ENCODE measurements at regions not wholly inside any gene's neighbourhood (a gene's known extent, or its start where the extent isn't known, plus 50 kb on each side); places are given as distances from the start of the nearest gene placed in this dataset.

GRCh38 chr3:96071097-96071496 is 743.3 kb upstream of the EPHA6 start:
- ATAC-seq (replicated peaks), result no peak
- no peak for DNase-seq
- peaks cover 0 to 2% of the 10 kb centered on the region in 2 donors for H3K9me3 Mint-ChIP-seq
- no peak overlapping the region for H3K4me3 Mint-ChIP-seq
- no peaks in the 10 kb centered on the region for H3K4me1 Mint-ChIP-seq (ENCODE audit: low read depth in 2 of 2)
- no peaks in the 10 kb centered on the region for H3K36me3 Mint-ChIP-seq (ENCODE audit: insufficient read depth)
- no peak overlapping the region for H3K27ac Mint-ChIP-seq
- H3K27me3 Mint-ChIP-seq, result no peaks in the 10 kb centered on the region

GRCh38 chr3:96072226-96072625 is 742.2 kb upstream of the EPHA6 start:
- Mint-ChIP-seq H3K27ac (no peak overlapping the region), H3K4me1 (ENCODE audit: low read depth in 2 of 2) (no peaks in the 10 kb centered on the region), H3K4me3 (no peak overlapping the region), H3K9me3 (peaks cover 0 to 2% of the 10 kb centered on the region in 2 donors), H3K27me3 (no peaks in the 10 kb centered on the region), H3K36me3 (ENCODE audit: insufficient read depth) (no peaks in the 10 kb centered on the region)
- ATAC-seq (replicated peaks) (no peak), DNase-seq (no peak)

- Mint-ChIP-seq H3K36me3 (ENCODE audit: insufficient read depth) (no peaks in the 10 kb centered on the region), H3K4me1 (ENCODE audit: low read depth in 2 of 2) (no peaks in the 10 kb centered on the region), H3K9me3 (no peaks in the 10 kb centered on the region), H3K27ac (no peak overlapping the region), H3K27me3 (no peaks in the 10 kb centered on the region), H3K4me3 (no peak overlapping the region)
- DNase-seq, result no peak
- no peak for ATAC-seq (replicated peaks)
These were observed 730.8 kb upstream of the EPHA6 start for GRCh38 chr3:96083610-96084009.

DNA sequence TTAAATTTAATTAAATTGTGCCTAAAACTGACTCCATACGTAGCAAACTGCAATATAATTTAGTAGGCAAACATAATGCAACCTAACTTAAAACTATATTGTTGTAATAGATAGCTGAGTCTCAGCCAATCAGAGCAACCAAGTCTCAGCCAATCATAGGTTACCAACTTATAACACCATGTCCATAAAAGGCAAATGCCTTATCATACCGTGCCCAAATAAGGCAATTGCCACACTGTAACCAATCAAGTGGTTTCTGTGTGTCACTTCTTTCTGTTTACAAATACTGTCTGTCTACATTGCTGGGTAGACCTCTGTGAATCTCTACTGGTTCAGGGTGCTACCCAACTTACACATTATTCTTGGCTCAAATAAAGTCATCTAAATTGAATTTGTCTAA is 728.4 kb upstream of the EPHA6 start:
- ATAC-seq (replicated peaks), result no peak
- DNase-seq, result no peak
- Mint-ChIP-seq H3K36me3 (ENCODE audit: insufficient read depth) (no peaks in the 10 kb centered on the region), H3K27me3 (no peaks in the 10 kb centered on the region), H3K9me3 (no peaks in the 10 kb centered on the region), H3K4me3 (no peak overlapping the region), H3K4me1 (ENCODE audit: low read depth in 2 of 2) (no peaks in the 10 kb centered on the region), H3K27ac (no peak overlapping the region)

DNA sequence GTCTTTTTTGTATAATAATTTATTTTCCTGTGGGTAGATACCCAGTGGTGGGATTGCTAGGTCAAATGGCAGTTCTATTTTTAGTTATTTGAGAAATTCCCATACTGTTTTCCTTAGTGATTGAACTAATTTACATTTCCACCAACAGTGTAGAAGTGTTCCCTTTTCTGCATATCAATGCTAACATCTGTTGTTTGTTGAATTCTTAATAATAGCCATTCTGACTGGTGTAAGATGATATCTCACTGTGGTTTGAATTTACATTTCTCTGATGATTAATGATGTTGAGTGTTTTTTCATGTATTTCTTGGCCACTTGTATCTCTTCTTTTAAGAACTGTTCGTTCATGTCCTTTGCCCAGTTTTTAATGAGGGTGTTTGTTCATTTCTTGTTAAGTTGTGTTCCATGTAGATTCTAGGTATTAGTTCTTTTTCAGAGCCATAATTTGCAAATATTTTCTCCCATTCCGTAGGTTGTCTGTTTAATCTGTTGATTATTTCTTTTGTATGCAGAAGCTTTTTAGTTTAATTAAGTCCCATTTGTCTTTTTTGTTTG is 713.3 kb upstream of the EPHA6 start:
- H3K27ac Mint-ChIP-seq, result no peak overlapping the region
- peaks cover 0 to 4% of the 10 kb centered on the region in 2 donors for H3K9me3 Mint-ChIP-seq
- no peak overlapping the region for H3K4me3 Mint-ChIP-seq
- H3K27me3 Mint-ChIP-seq, result no peaks in the 10 kb centered on the region
- no peaks in the 10 kb centered on the region for H3K4me1 Mint-ChIP-seq (ENCODE audit: low read depth in 2 of 2)
- ATAC-seq (replicated peaks) (no peak), DNase-seq (no peak)
- H3K36me3 Mint-ChIP-seq (ENCODE audit: insufficient read depth), result no peaks in the 10 kb centered on the region

GRCh38 chr3:96106701-96107100 is 707.7 kb upstream of the EPHA6 start:
- Mint-ChIP-seq H3K9me3 (no peaks in the 10 kb centered on the region), H3K36me3 (ENCODE audit: insufficient read depth) (peaks cover 3% of the 10 kb centered on the region), H3K4me3 (no peak overlapping the region), H3K27me3 (no peaks in the 10 kb centered on the region), H3K27ac (no peak overlapping the region), H3K4me1 (ENCODE audit: low read depth in 2 of 2) (no peaks in the 10 kb centered on the region)
- no peak for ATAC-seq (replicated peaks)
- no peak for DNase-seq
